Mesodermal cell (in vitro differentiated cells): ENCODE measurements at regions not wholly inside any gene's neighbourhood (a gene's known extent, or its start where the extent isn't known, plus 50 kb on each side); places are given as distances from the start of the nearest gene placed in this dataset.

ENCODE experiments used
- H3K27ac ChIP-seq: 2 replicates; pipeline ENCODE4 v1.7.0; 2013; ENCODE audit warnings: mild to moderate bottlenecking, low read depth, low read length, moderate library complexity; ENCODE audit not compliant: severe bottlenecking
- H3K36me3 ChIP-seq: 2 replicates; pipeline ENCODE4 v1.7.1; 2013; ENCODE audit warnings: mild to moderate bottlenecking, low read length, moderate library complexity; ENCODE audit not compliant: control insufficient read depth, insufficient read depth
- H3K4me1 ChIP-seq: one replicate; pipeline ENCODE4 v1.7.1; 2013; ENCODE audit warnings: mild to moderate bottlenecking, low read length; ENCODE audit not compliant: insufficient read depth, control insufficient read depth, poor library complexity, severe bottlenecking
- H3K4me3 ChIP-seq: 2 replicates; pipeline ENCODE4 v1.7.0; 2013; ENCODE audit warnings: low read length, control low read depth, mild to moderate bottlenecking; ENCODE audit not compliant: insufficient read depth, poor library complexity, severe bottlenecking; ENCODE audit errors: extremely low read depth
- H3K9me3 ChIP-seq: 2 replicates; pipeline ENCODE4 v1.7.1; 2013; ENCODE audit warnings: mild to moderate bottlenecking, low read length, moderate library complexity; ENCODE audit not compliant: control insufficient read depth
- WGBS, 2 experiments: methylation state at CpG; one replicate each; pipeline ENCODE4 v1.1.5; 2013; ENCODE audit warnings: missing lambda C conversion rate in 2 of 2; ENCODE audit not compliant: insufficient coverage in 2 of 2; 5-methylcytosine and 5-hydroxymethylcytosine counted together

GRCh38 chr9:38342532-38342931 is 50.0 kb upstream of the ALDH1B1 start:
- WGBS, 2 experiments = 75 to 84% methylated on average over 3 of the region's 3 CpGs
- no peaks in the 10 kb centered on the region for H3K36me3 ChIP-seq
- no peak overlapping the region for H3K4me3 ChIP-seq
- H3K9me3 ChIP-seq = no peaks in the 10 kb centered on the region
- H3K4me1 ChIP-seq = peaks cover 10% of the 10 kb centered on the region
- no peak overlapping the region for H3K27ac ChIP-seq

- no peaks in the 10 kb centered on the region for H3K9me3 ChIP-seq
- H3K36me3 ChIP-seq = no peaks in the 10 kb centered on the region
- H3K4me1 ChIP-seq = peaks cover 9% of the 10 kb centered on the region
- H3K4me3 ChIP-seq = no peak overlapping the region
- WGBS, 2 experiments = 92 to 93% methylated on average over 3 to 4 of the region's 4 CpGs
- H3K27ac ChIP-seq = no peak overlapping the region
Measured at GRCh38 chr9:38342096-38342495, 50.4 kb upstream of the ALDH1B1 start.

- no peak overlapping the region for H3K4me3 ChIP-seq
- H3K9me3 ChIP-seq = no peaks in the 10 kb centered on the region
- no peaks in the 10 kb centered on the region for H3K4me1 ChIP-seq
- H3K36me3 ChIP-seq = no peaks in the 10 kb centered on the region
- 92 to 97% methylated on average over 2 of the region's 2 CpGs for WGBS, 2 experiments
- H3K27ac ChIP-seq = no peak overlapping the region
Measured at GRCh38 chr9:38339496-38339895, 53.0 kb upstream of the ALDH1B1 start.

GRCh38 chr9:38339087-38339486 is 53.4 kb upstream of the ALDH1B1 start:
- H3K27ac ChIP-seq = no peak overlapping the region
- WGBS, 2 experiments = 80 to 95% methylated on average over 1 to 2 of the region's 3 CpGs
- no peaks in the 10 kb centered on the region for H3K9me3 ChIP-seq
- no peaks in the 10 kb centered on the region for H3K36me3 ChIP-seq
- H3K4me3 ChIP-seq = no peak overlapping the region
- H3K4me1 ChIP-seq = no peaks in the 10 kb centered on the region

- H3K9me3 ChIP-seq = no peaks in the 10 kb centered on the region
- H3K4me3 ChIP-seq = no peak overlapping the region
- no peak overlapping the region for H3K27ac ChIP-seq
- 88 to 96% methylated on average over 4 to 5 of the region's 5 CpGs for WGBS, 2 experiments
- H3K4me1 ChIP-seq = no peaks in the 10 kb centered on the region
- no peaks in the 10 kb centered on the region for H3K36me3 ChIP-seq
Measured at GRCh38 chr9:38338342-38339018, 54.0 kb upstream of the ALDH1B1 start.

GRCh38 chr9:38337706-38338264 is 54.7 kb upstream of the ALDH1B1 start:
- Histone ChIP-seq H3K9me3 (no peaks in the 10 kb centered on the region), H3K4me1 (no peaks in the 10 kb centered on the region)
- WGBS, 2 experiments = 84 to 88% methylated on average over 8 to 9 of the region's 9 CpGs

GRCh38 chr9:38337181-38337580 is 55.3 kb upstream of the ALDH1B1 start:
- Histone ChIP-seq H3K9me3 (no peaks in the 10 kb centered on the region), H3K27ac (no peak overlapping the region), H3K36me3 (no peaks in the 10 kb centered on the region), H3K4me3 (no peak overlapping the region), H3K4me1 (no peaks in the 10 kb centered on the region)
- 88 to 91% methylated on average over 4 to 6 of the region's 7 CpGs for WGBS, 2 experiments

More at GRCh38 chr9:38337706-38338264, 54.7 kb upstream of the ALDH1B1 start:
- Histone ChIP-seq H3K27ac (no peak overlapping the region), H3K4me3 (no peak overlapping the region), H3K36me3 (no peaks in the 10 kb centered on the region)

- H3K27ac ChIP-seq = no peak overlapping the region
- WGBS, 2 experiments = 67 to 69% methylated on average over 3 to 8 of the region's 8 CpGs
- no peaks in the 10 kb centered on the region for H3K9me3 ChIP-seq
- no peaks in the 10 kb centered on the region for H3K4me1 ChIP-seq
- H3K36me3 ChIP-seq = no peaks in the 10 kb centered on the region
- H3K4me3 ChIP-seq = no peak overlapping the region
Measured at GRCh38 chr9:38336341-38336740, 56.2 kb upstream of the ALDH1B1 start.

- Histone ChIP-seq H3K4me3 (no peak overlapping the region), H3K9me3 (no peaks in the 10 kb centered on the region), H3K4me1 (no peaks in the 10 kb centered on the region), H3K36me3 (no peaks in the 10 kb centered on the region), H3K27ac (no peak overlapping the region)
- WGBS, 2 experiments = 91 to 100% methylated on average over 1 of the region's 1 CpG
Measured at GRCh38 chr9:38335686-38336085, 56.8 kb upstream of the ALDH1B1 start.

- H3K36me3 ChIP-seq = no peaks in the 10 kb centered on the region
- H3K4me3 ChIP-seq = no peak overlapping the region
- no peaks in the 10 kb centered on the region for H3K9me3 ChIP-seq
- no peaks in the 10 kb centered on the region for H3K4me1 ChIP-seq
- WGBS, 2 experiments = 0 to 34% methylated on average over 2 to 3 of the region's 3 CpGs
- H3K27ac ChIP-seq = no peak overlapping the region
Measured at GRCh38 chr9:38334234-38334633, 58.3 kb upstream of the ALDH1B1 start.

GRCh38 chr9:38333047-38333446 is 59.5 kb upstream of the ALDH1B1 start:
- H3K4me3 ChIP-seq = no peak overlapping the region
- H3K9me3 ChIP-seq = no peaks in the 10 kb centered on the region
- no peaks in the 10 kb centered on the region for H3K36me3 ChIP-seq
- WGBS, 2 experiments = 93 to 100% methylated on average over 2 to 4 of the region's 5 CpGs
- H3K27ac ChIP-seq = no peak overlapping the region
- no peaks in the 10 kb centered on the region for H3K4me1 ChIP-seq
